Ovary (tissue), 3 donors: ENCODE measurements at regions not wholly inside any gene's neighbourhood (a gene's known extent, or its start where the extent isn't known, plus 50 kb on each side); places are given as distances from the start of the nearest gene placed in this dataset.

ENCODE experiments used
- EP300 ChIP-seq: sonication (generic); formaldehyde crosslinking; IDR thresholded peaks from one replicate; pipeline ENCODE4 v1.6.1; 2017; ENCODE audit warnings: antibody characterized with exemption
- POLR2A ChIP-seq: fragments of 450-650 bp; IDR thresholded peaks from one replicate; pipeline ENCODE4 v1.6.1; 2017; ENCODE audit warnings: antibody characterized with exemption, mild to moderate bottlenecking, moderate library complexity
- TF ChIP-seq, protein P1 (sequence below), 3 donors: fragments of 450-650 bp in 2 of 3; fragments of 200-600 bp in 1 of 3; IDR thresholded peaks; one replicate each; pipeline versions ENCODE4 v1.5.1 to v1.8.0; 2016 to 2022; ENCODE audit warnings: antibody characterized with exemption in 3 of 3, mild to moderate bottlenecking in 1 of 3
- donor health status: DM: no; HTN: no; CAD: no.

DNA sequence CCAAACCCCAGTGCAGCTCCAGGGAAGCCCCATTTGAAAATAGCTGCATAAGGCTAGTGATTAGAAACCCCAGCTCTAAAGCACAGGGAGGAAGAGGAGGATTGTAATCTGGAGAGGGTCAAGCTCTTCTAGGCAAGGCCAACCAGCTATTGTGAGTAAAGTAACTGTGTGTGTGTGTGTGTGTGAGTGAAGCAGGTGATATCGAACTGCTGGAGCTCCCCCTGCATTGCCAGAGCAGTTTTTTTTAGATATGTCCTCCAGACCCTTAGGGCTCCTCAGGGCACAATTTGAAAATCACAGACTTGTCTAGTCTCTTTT lies 177.4 kb upstream of the NABP1 start:
- TF ChIP-seq, protein P1, sequence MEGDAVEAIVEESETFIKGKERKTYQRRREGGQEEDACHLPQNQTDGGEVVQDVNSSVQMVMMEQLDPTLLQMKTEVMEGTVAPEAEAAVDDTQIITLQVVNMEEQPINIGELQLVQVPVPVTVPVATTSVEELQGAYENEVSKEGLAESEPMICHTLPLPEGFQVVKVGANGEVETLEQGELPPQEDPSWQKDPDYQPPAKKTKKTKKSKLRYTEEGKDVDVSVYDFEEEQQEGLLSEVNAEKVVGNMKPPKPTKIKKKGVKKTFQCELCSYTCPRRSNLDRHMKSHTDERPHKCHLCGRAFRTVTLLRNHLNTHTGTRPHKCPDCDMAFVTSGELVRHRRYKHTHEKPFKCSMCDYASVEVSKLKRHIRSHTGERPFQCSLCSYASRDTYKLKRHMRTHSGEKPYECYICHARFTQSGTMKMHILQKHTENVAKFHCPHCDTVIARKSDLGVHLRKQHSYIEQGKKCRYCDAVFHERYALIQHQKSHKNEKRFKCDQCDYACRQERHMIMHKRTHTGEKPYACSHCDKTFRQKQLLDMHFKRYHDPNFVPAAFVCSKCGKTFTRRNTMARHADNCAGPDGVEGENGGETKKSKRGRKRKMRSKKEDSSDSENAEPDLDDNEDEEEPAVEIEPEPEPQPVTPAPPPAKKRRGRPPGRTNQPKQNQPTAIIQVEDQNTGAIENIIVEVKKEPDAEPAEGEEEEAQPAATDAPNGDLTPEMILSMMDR (IDR thresholded peaks at IDR 0.05): no peak
- TF ChIP-seq POLR2A: no peak
- TF ChIP-seq EP300: no peak
